NCI-H748 (cell line): ENCODE measurements at regions not wholly inside any gene's neighbourhood (a gene's known extent, or its start where the extent isn't known, plus 50 kb on each side); places are given as distances from the start of the nearest gene placed in this dataset.
"Not testable (repeated sequence)": the region's sequence is repeated elsewhere in the genome, so short reads cannot be mapped to it uniquely, and the experiment has no call there.

ENCODE experiments used
- DNase-seq: peaks from one replicate; lab custom pipeline; 2025; ENCODE audit not compliant: unreplicated experiment; lab: John Stamatoyannopoulos, UW

DNA sequence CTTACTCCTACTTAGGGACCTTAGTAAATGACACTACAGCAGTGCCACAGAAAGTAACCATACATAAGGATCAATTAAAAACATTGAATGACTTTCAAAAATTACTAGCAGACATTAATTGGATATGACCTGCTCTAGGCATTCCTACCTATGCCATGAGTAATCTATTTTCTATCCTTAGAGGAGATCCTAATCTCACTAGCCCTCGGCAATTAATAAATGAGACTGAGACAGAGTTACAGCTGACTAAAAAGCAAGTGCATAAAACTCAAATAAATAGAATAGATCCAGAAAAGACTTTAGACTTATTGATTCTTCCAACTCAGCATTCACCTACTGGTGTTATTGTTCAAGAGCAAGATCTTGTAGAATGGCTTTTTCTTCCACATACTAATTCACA is 141.1 kb upstream of the ZNF91 start:
- DNase-seq, result not testable (repeated sequence)

DNA sequence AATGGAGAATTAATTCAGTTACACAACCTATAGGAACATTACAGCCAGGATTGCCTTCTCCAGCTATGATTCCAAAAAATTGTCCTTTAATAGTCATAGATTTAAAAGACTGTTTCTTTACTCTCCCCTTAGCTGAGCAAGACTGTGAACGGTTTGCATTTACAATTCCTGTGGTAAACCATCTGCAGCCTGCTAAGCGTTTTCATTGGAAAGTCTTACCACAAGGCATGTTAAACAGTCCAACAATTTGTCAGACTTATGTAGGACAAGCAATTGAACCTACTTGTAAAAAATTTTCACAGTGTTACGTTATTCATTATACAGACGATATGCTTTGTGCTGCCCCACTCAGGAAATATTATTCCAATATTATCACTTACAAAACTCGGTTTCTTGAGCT is 140.6 kb upstream of the ZNF91 start:
- DNase-seq, result not testable (repeated sequence)

DNA sequence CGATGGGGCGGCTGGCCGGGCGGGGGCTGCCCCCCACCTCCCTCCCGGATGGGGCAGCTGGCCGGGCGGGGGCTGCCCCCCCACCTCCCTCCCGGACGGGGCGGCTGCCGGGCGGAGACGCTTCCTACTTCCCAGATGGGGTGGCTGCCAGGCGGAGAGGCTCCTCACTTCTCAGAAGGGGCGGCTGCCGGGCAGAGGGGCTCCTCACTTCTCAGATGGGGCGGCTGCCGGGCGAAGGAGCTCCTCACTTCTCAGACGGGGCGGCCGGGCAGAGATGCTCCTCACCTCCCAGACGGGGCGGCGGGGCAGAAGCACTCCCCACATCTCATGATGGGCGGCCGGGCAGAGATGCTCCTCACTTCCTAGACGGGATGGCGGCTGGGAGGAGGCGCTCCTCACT is 138.2 kb upstream of the ZNF91 start:
- not testable (repeated sequence) for DNase-seq

DNA sequence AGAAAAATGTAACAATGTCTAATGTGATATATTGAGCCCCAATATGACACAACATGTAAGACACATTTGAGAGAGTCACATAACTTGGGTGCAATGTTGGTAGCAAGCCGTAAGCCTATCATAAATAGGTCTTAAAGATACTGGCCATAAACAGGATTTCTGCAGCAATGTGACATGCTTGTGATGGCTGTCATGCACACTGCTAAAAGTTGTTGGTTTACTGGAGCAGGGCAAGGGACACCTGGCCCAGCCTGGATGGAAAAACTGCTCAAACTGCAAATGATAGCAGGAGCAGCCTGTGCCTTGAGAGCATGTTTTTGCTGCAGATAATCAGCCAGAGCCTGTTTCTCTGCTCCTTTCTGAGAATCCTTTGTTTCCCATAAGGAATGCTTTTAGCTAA is 136.7 kb upstream of the ZNF91 start:
- no peak for DNase-seq

DNA sequence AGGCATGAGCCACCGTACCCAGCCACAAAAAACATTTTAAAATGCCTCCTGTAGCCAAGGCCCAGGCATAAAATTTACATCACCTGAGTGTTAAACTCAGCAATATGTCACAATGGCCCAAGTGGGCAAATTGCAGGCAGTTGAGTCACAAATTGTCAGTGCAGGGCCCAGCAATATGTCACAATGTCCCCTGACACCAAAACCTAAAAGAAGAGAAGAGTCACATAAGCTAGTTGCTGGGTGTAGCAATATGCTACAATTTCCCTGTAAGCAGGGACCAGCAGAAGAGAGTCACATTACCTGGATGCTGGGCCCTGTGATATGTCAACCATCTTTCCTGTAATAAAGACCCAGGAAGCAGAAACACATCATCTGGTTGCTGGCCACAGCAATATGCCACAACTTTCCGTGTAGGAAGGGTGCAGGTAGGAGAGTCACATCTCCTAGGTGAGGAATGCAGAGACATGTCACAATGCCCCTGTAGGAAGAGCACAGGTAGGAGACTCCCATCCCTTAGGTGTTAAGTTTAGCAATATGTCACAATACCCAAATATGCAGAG is 136.0 kb upstream of the ZNF91 start:
- no peak for DNase-seq

DNA sequence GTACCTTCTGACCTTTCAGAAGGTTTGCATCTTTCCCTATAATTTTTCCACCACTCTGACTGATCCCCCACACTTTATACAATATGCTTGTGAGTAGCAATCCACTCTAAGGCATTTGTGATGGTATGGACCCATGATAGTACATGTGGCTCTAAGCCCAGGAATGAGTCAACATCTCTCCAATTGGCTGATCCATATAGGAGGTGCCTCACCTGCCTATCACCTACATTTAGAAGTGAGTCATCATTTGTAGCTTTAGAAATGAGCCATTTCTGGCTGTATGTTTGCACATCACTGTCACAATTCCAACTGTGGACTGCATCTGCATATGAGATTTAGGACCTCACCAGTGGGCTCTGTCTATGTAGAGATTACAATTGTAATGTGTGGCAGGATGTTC is 133.1 kb upstream of the ZNF91 start:
- DNase-seq, result no peak

DNA sequence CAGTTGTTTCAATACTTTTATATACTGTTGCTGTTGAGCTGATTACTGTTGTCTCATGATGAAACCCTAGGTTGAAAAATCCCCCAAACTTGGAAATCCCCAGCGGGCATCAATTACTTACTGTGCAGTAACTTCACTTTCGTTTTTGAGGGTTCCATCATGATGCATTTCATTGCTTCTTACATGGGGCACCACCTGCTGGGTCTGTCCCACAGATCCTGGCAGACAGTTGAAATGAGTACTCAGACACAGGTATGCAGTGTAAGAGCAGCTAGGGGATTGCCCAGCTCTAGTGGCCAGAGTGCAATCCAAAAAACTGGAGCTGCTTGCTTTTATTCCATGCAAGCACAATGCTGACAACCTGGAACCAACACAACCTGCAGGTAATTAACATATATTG is 132.5 kb upstream of the ZNF91 start:
- DNase-seq, result no peak

DNA sequence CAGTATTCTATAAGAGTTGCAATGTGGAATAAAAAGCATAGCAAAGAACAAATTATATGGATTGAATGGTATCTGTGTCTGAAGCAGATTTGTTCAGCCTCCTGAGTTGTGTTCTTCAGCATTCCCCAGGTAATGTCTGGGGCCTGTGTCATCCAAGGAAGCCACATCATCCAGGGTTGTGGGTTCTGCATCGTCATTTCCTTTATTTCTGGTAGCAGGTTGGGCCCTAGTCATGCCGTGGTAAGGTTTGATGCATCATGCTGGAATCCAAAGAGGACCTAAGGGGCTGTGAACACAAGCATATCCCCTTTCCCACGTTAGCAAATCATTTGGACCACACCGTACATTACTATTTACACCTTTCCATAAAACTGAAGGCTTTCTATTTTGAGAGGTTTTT is 131.0 kb upstream of the ZNF91 start:
- no peak for DNase-seq

DNA sequence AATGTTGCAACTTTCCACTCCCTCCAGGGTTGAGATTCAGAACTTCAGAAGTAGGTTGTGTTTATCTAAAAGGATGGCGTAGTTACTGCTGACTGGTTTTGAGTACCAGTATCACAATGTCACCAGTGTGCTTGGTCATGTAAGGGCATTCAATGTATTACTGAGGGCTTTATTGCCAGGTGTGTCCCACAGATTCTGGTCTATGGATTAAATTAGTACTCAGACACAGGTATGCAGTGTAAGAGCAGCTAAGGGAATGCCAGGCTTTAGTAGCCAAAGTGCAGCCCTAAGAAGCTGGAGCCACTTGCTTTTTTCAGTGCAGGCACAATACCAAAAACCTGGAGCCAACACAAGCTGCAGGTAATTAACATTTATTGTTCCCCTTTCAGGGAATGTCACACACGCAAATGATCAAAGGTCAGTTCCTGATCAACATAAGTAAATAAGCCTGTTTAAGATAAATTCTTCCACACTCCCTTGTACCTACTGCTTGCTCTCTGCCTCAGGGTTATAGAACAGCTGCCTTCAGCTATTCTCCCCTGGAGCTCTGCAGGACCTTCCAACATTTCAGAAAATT is 130.1 kb upstream of the ZNF91 start:
- DNase-seq, result no peak

DNA sequence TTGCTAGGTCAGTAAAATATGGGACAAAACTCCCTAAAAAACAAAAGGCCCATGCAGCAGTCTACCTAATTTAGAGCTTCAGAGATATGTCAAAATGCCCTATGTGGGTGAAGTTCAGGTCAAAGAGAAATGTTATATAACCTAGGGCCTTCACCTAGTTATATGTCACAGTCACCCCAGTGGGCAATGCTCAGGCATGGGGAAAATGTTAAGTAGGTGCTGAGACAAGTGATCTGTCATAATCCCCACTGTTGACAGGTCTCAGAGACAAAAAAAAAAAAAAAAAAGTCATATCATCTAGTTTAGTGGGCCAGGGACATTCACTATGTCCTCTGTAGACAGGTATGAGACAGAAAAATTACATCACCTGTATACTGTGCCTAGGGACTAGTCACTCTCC is 128.6 kb upstream of the ZNF91 start:
- no peak for DNase-seq

DNA sequence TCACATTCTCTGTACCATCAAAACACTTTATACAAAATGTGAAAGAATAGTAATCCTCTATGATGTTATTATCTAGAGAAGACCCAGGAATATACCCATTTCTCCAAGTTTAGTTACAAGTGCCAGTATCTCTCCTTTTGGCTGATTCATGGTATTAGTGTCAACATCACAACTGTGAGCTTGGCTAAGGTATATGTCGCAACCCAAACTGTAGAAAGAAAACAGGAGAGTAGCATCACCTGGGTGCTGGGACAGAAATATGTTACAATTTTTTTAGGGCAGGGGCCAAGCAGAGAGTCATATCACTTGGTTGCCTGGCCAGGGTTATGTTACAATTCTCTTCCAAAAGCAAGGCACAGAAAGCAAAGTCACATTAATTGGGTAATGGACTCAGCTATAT is 127.2 kb upstream of the ZNF91 start:
- no peak for DNase-seq

DNA sequence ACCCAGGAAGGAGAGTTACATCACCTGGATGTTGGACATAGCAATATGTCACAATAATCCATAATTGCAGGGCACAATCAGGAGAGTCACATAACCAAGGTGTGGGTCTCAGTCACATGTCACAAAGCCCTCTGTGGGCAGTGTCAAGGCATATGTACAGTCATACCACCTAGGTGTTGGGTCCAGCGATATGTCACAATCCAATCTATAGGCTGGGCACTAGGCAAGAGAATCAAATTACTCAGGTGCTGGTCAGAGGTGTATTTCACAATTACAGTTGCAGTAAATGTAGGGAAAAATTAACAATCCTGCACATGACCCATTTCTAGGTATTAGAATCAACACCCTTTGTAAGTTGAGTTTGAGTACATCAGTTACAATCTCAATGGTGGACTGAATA is 126.2 kb upstream of the ZNF91 start:
- DNase-seq, result no peak

DNA sequence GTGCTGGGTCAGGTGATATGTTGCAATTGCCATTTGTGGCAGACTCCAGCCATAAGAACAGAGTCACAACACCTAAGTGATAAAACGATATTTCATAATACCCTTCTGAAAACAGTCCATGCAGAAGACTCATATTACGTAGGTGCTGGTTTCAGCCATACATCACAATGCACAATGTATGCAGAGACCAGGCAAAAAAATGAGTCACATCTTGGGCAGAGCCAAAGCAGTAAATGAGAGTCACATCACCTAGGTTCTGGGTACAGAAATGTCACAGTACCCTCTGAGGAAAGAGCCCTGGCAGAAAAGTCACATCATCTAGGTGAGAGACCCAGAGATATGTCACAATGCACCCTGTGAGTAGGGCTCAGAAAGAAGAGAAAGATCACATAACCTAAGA is 125.2 kb upstream of the ZNF91 start:
- no peak for DNase-seq

DNA sequence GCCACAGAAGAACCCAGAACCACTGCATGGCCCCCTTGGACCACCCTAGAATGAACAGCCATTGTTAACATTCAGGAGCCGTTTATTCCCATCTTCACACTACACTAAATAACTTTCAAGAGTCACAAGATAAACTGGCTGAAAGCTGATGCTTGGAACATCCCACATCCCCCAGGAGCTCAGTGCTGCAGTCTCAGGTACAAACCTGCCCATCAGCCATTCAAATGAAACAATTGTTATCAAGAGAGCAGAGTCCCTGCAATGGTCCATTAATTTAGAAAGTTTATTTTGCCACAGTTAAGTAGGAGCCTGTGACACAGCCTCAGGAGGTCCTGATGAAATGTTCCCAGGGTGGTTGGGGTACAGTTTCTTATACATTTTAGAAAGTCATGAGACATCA is 123.8 kb upstream of the ZNF91 start:
- no peak for DNase-seq

DNA sequence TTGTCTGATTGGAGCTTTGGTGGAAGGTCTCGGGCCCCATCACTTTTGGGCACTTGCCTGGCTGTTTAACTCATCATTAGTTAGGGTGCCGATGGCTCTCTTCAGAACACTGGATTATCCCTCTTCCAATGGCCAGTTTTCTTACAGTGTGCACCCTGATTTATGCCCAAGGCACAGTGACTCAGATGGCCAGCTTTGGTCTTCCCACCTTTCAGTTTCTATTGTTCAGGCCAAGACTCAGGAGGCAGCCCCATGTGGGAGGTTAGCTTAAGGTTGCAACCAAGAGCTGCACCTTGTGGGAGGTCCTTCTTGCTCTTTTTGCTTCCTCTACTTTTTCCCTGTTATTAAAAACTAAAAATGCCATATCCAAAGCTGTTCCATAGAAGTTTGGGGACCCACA is 121.0 kb upstream of the ZNF91 start:
- no peak for DNase-seq

DNA sequence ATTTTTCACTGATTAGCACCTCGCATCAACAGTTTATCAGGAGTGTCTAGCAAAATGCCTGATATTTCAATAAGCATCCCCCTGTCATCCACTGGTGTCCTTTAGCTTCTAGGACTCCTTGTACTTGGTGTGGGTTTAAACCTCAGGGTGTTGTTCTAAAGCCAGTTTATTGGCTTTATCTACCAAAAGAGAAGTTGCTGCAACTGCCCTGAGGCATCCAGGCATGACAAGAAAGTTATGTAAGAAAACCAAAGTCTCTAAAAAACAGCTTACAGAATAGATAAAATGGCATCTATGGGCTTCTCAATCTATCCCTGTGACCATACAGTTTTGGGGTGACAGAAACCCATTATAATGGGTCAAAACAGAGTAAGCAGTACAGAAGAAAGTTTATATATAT is 120.3 kb upstream of the ZNF91 start:
- no peak for DNase-seq

DNA sequence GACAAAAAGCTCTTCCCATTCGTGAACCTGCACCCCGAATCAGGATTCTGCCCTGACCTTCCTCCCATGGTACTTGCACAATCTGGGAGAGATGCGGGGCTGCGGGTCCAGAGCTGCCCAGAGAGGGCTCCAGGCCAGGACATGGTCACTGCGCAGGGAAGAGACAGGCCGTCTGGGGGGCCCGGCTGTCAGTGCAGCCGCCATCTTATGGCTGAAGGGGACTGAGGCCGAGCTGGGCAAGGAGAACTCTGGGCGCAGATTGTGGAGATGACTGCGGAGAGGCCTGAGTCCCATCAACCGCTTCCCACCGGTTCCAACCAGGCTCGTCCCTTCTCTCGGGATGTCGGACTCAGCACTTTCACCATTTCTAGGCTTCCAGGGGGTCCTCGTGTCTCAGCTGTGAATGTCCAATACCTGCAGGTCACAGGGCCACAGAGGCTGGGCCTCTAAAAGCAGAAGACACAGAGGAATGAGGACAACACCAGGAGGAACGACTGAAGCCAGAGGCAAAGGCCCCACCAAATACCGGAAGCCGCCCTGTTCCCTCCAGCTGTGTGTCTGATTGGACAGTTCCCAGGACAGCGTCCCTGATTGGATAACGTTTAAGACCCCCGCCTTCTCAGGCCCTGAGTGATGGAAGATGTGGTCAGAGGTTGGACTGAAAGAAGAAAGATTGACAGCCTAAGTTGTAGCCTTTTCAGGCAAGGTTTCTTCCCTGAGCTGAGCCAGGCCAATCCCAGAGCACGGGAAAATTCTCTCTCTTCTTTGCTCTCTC is 117.1 kb upstream of the ZNF91 start:
- DNase-seq, result no peak

DNA sequence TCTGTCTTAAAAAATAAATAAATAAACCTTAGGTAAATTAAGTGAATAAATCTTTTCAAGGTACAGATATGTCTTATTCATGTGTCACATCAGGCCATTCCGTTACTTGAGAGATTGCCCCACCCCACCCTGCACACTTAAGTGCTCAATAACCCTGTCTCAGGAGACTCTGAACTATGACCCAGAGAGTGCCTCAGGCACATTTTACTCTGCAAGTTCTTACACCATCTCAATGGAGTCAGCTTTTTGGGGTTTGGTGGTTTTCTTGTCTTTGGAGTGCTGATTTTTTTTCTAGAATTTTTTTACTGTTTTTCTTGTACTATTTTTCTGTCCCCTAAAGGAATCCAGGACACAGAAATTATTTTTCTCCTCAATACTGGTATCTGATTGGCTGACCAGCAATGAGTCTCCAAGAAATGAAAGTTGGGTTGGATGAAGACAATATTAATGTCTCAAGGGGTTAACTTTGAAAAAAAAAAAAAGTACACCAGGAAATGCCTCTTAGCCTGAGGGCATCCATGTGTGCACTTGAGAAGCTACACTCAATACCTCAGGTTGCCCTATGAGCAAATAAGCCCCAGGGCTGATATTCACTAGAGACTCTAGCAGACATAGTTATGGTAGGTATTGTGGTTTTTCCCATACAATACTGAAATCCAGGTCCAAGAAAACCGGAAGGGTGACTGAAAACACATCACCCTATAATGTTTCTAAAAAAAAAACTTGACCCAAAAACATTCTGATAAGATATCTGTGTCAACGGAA is 114.6 kb upstream of the ZNF91 start:
- no peak for DNase-seq

DNA sequence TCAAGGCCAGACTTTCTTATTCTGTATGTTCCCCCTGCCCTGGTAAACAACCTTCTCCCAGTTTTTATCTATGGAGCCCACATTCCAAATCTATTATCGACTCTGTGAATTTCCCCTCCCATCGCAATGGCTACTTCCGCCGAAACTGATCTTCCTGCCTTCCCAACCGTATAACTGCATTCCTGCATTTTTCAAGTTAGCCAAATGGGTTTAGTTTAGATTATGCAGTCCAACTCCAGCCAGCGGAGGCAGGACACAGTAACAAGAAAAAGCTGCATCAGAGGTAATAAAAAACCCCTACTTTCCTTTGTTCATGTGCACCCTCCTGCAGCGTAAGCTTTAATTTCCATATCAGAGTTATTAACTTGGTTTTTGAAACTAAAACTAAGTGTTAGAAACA is 112.2 kb upstream of the ZNF91 start:
- DNase-seq, result no peak

DNA sequence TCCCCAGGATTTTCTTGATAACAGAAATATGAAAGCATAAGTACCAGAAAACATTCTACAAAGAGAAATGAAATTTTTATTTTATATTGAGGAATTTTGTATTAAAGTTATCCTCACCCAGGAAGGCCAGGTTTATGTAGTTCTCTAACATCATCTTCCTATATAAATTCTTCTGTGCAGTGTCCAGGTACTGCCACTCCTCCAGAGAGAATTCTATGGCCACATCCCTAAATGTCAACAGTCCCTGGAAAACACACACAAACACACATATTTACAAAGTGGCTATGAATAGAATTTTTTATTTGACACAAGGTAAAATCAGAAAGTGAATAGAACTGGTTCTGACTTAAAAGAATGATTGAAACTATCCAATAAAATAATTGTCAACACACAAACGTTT is 110.5 kb upstream of the ZNF91 start:
- no peak for DNase-seq

DNA sequence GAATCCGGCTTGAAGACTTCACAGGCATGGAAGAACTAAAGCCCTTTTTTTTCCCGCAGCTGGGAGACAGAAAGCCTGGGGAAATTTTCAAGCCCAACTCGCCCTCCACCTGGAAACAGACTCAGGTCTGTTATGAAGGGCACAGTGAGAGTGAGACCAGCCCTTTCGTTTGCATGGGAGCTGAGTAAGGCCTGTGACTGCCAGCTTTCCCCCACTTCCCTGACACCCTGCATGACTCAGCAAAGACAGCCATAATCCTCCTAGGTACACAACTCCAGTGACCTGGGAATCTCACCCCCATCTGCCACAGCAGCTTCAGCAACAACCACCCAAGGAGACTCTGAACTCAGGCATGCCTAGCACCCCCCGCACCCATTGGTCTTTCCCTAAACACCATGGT is 87.6 kb upstream of the ZNF91 start:
- no peak for DNase-seq

DNA sequence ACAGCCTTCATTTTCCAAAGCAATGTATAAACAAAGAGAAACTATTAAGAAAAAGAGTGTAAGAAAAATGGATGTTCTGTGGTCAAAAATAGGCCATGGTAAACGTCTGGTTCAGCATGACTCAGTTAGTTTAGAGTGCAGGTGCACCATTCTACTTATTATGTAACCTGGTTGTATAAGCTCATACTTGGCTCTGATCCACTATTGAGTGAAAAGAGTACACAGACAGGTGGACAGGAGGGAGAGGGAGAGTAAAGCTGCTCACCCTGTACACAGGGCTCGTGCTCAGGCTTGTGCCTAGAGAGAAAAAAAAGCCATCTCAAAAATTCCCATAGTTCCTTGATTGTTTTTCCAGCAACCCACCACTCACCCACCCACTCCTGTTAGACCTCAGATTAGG is 85.8 kb upstream of the ZNF91 start:
- peak; percentile 44 for DNase-seq
